ENCODE measurements at regions not wholly inside any gene's neighbourhood (a gene's known extent, or its start where the extent isn't known, plus 50 kb on each side); places are given as distances from the start of the nearest gene placed in this dataset.

DNA sequence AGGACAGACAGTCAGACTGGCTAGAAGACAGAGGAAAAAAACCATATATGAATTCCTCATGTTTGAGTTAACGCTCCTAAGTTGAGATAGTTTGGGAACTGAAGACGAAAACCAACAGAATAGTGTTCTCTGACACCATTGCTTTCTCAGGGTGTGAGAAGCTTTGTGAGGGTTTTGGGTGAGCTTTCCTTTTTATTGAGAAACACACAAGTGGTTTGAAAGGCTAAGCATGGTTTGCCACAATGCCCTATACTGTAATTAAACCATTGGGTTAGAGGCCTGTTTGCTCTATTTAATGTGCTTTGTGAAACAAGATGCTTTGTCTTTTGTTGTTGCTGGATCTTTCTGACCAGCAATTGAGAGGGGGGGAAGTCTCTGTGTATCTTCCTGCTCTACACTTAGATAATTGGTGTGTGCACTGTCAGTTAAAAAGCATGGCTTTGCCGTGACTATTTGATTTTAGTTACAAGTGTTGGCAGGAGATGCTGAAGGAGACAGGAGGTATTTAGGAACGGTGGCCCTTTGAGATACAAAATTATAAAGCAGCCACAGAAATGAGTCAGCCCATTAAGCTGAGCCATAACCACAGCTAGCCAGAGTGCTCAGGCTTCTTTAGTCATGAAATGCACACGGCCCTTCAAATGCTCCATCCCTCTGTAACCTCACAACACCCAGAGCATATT, 273.0 kb upstream of the PREP start:
- TF ChIP-seq, protein P1, sequence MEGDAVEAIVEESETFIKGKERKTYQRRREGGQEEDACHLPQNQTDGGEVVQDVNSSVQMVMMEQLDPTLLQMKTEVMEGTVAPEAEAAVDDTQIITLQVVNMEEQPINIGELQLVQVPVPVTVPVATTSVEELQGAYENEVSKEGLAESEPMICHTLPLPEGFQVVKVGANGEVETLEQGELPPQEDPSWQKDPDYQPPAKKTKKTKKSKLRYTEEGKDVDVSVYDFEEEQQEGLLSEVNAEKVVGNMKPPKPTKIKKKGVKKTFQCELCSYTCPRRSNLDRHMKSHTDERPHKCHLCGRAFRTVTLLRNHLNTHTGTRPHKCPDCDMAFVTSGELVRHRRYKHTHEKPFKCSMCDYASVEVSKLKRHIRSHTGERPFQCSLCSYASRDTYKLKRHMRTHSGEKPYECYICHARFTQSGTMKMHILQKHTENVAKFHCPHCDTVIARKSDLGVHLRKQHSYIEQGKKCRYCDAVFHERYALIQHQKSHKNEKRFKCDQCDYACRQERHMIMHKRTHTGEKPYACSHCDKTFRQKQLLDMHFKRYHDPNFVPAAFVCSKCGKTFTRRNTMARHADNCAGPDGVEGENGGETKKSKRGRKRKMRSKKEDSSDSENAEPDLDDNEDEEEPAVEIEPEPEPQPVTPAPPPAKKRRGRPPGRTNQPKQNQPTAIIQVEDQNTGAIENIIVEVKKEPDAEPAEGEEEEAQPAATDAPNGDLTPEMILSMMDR (IDR thresholded peaks at IDR 0.05): no peak
- TF ChIP-seq POLR2A (IDR thresholded peaks at IDR 0.05): no peak

Measured in testis (tissue), 2 donors.